Renal cortex interstitium (tissue), 11 donors: ENCODE measurements at regions not wholly inside any gene's neighbourhood (a gene's known extent, or its start where the extent isn't known, plus 50 kb on each side); places are given as distances from the start of the nearest gene placed in this dataset.

Experiments used
- DNase-seq, 11 donors: peaks; one replicate each; pipeline ENCODE4 v3.0.0-alpha.2; 2013; ENCODE audit warnings: low read depth in 9 of 11, low spot score in 4 of 11; ENCODE audit errors: extremely low read depth in 1 of 11

DNA sequence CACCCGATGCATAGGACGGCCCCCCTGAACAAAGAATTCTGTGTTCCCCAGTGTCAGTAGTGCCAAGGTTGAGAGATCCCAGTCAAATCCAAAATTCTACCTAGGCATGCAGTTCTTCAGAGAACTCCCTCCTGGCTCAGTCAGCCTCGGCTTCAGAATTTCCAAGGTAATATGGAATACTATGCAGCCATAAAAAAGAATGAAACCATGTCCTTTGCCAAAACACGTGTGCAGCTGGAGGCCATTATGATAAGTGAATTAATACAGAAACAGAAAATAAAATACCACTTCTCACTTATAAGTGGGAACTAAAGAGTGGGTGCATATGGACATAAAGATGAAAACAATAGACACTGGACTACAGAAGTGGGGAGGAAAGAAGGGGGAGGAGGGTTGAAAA, 87.1 kb upstream of the TRIO start:
- no peak for DNase-seq

DNA sequence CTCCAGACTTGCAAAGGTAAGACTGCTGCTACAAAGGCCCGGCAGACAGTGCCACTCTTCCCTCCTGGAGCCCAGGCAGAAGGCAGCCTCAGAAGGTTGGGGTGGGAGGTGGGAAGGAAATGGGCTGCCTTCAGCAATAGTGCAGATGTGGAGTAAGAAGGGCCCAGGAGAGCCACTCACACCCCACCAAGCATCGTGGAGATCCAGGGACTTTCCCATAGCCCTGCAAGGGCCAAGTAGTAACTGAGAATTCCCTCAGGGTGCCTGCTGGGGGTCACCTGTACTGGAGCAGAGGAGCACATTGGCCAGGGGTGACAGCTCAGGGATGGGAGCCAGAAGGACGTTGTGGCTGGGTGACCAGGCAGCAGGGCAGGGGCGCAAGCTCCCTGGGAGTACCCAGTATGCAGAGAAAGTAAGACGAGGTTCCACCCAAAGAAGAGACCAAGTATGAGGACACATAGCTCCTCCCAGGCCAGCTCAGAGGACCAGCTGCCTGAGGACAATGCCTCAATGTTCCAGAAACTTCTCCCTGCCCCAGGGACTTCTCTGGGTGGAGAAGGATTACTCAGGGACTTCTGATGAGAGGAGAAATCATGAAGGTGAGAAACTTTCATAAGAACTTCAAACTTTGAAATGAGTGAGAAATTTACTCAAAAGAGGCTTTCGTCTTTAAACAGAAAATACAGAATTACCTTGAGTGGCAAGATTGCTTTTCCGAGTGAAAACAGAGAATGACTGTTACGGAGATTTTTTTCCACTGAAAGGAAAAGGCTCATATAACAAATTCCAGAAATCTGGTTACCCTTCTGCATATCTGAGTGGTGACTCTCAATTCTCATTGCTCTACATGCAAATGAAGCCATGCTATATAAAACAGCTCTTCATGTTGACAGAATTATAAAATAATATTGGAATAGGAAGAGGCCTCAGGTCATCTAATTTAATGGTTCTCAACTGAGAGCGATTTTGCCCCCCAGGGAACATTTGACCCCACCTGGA, 87.9 kb upstream of the TRIO start:
- no peak for DNase-seq

DNA sequence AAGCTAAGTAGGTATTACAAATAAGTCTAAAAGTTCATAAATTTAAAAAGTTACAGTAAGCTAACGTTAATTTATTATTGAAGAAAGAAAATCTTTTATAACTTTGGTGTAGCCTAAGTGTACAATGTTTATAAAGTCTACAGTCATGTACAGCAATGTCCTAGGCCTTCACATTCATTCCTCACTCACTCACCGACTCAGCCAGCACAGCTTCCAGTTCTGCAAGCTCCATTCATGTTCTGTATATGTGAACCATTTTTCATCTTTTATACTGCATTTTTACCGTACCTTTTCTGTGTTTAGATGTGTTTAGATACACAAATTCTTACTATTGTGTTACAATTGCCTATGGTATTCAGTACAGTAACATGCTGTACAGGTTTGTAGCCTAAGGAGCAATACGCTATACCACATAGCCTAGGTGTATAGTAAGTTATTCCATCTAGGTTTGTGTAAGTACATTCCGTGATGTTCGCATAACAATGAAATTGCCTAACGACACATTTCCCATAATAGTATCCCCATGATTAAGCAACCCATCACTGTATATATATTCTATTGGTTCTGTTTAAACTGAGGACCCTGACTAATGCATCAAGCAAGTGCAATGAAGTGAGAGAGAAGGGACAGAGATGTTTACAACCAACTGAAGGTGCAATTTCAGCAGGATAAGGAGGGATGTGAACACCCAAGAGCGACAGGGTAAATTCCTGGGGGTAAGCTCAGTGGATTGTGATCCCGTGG, 88.9 kb upstream of the TRIO start:
- DNase-seq = no peak

DNA sequence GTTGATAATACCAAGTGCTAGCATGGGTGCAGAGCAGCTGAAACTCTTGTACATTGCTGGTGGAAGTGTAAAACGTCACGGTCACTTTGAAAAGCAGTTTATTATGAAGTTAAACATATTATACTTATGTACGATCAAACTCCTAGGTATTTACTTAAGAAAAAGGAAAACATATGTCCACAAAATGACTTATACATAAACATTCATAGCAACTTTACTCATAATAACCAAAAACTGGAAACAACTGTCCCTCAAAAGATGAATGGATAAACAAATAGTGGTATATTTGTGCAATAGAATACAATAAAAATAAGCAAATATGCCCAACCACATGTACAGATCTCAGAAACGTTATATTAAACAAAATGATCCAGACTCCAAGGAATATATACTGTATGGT, 92.3 kb upstream of the TRIO start:
- no peak for DNase-seq

DNA sequence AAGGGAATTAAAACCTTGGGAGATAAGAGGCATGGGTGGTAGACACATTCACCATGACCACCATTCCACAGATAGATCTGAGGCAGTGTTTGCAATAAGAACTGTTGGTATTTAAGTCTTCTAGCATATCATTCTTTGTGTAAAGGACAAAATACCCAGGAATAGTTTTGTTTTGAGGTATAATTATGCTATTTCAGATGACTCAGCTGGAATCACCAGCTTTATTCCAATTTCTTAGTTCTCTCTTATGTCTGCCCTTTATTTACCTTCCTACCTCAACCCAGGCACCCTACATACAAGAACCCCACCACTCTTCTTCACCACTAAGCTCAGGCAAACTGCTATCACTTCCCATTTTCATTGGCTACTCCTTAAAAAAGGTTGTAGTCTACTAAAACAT, 94.7 kb upstream of the TRIO start:
- no peak for DNase-seq

DNA sequence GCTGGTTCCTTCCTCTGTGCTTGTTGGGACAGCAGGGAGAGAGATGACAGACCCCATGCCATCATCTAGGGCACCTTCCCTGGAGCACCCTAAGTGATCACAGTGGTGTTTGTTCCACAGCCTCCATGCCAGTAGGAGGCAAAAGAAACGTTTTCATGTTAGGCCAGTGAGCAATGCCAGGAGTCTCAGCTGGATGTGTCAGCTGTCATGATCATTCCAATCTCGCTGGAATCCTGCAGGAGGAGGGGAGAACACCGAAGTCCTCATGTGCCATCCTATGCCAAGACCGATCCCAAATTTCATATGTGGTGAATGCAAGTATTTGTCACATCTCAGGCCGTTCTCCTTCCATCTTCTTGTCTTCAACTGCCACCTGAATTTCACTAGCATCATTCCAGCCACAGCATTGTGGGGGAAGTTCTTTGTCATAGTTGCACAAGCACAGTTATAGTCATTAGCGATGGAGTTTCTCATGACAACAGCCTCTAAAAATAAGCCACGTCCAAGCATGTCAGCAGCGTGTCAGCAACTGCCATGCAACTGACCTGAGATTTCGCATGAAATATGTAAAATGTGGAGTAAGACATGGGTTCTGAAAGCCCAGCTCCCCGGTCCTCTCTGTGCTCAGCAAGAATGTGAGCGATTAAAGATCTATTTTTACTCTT, 97.2 kb upstream of the DNAH5 start:
- no peak for DNase-seq

DNA sequence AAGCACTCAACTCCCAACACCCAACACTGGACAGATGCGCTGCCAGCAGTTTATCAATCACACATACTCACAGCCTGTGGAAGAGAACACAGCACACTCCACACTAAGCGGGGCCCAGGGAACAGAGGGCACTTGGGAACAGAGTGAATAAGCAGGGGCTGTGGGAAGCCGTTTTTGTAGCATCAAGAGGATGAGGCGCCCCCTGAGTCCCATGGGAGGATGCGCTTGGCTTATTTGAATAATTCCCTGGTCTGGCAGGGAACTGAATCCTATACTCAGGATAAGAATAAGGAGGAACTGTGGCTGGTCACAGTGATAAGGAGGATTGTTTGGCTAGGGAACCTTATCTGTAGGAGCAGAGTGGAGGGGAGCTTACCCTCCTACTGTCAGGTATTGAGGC, 96.1 kb upstream of the DNAH5 start:
- DNase-seq = no peak

DNA sequence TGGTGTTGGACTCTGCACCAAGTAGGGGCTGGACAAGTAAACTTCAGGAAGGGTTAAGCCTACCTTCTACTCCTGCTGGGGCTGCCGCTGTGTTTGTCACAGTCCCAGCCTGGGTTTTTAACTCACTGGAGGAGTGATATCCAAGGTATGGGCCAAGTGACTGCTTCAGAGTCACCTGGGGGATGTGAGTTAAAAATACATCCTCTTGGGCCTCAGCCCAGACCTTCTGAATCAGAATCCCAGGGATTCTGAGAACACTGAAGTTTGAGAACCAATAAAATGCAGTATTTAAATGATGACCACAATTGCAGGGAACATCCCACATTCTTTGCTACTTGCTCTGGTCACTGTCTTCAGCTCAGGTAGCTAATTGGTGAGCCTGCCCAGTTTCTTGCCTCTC, 95.1 kb upstream of the DNAH5 start:
- DNase-seq = no peak

DNA sequence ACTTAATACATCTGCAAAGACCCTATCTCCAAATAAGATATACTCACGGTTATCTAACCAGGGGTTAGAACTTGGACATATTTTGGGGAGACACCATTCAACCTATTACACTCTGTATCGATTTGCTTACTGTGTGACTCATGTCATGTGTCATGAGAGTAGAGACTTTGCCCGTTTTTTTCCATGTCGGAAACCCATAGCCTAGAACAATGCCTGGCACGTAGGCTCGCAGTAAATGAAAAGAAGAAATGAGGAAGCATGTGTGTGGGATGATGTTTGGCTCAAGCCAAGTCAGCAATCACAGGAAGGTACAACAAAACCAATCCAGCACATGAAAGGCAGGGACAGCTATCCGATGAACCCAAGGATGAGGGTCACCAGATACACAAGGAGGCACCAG, 94.6 kb upstream of the DNAH5 start:
- no peak for DNase-seq

DNA sequence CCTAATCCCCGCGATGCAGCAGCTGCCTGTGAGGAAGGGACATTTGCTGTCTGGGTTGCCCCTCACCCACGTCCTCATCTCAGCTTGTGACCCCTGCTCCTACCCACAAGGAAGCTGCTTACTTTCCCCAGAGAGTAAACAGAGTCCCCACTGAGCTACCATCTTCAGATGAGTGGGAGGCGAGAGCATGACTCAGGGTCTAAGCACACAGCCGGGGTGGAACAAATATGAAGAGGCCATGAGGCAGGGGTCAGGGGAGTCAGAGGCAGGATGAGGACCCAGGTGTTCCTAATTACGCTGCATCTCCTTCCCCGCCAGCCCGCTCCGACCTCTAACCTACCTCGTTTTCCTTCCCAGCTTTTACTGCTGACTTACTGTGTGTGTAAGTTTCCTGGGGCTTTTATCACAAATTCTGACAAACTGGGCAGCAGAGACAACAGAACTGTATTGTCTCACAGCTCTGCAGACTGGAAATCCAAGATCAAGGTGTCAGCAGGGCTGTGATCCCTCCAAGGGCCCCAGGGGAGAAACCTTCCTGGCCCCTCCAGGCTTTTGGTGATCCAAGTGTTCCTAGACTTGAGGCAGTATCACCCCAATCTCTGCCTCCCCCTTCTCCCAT, 94.0 kb upstream of the DNAH5 start:
- DNase-seq = no peak

DNA sequence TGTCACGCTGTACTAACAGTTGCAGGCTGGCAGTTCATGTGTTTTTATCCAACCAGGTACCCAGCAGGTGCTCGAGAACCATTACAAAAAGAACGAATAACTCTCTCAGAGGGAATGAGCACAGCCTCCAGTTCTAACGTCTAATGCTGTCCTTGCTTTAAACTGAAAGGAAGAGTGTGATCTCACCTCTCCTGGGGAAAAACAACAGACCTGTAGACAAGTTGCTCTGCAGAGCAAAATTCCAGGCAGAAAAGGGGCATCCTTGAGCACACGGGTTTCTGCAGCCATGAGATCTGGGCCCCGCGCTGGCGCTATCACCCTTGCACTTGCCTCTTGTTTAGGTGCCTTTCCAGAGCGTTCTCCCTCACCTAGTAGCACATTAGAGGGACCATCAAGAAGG, 92.5 kb upstream of the DNAH5 start:
- DNase-seq = no peak

DNA sequence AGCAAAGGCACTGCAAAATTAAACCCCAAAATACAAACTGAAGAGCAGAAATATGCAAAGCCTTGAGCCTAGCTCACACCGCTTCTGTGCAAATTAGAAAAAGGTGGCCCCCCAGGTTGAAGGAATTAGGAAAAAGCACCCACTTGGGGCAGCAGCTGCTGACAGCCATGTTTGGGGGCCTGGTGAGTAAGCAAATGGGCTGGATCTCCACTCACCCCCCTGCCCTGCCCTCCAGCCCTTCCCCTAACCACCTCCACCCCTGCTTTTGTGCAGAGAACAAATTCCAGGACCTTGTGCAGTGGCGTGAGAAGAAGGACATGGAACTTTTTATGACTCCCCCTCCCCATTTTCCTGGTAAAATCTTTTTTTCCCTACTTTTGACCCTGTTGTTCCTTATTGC, 92.0 kb upstream of the DNAH5 start:
- no peak for DNase-seq

DNA sequence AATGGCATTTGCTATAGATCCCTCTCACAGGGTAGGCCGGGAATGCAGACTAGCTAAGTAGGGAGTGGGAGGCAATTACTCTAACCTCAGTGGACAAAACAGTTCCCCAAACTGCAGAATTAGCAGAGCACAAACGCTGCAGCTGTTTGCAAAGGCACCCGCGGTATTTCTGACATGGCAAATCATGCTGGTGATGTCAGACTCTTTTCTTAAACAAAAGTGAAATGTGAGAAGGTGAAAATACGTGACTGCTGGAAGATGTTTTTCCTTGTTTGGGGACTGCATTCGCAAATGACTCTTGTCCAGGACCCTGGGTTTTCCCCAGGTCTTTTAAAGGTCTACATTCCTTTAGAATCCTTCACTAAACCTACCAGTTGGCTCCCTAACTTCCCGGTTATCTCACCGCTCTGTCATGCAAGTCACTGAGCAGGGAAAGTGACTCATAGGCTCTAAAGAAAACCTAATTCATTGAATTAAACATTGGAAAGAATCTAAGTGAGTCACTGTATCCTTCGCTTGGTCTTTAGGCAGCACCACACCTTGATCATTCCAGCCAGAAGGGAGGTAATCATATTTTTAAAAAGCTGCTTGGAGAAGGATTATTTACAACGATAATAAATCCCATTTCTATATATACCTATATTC, 91.5 kb upstream of the DNAH5 start:
- DNase-seq = peak in 9 of 11 donors; percentile 25 to 67 (median 45)

DNA sequence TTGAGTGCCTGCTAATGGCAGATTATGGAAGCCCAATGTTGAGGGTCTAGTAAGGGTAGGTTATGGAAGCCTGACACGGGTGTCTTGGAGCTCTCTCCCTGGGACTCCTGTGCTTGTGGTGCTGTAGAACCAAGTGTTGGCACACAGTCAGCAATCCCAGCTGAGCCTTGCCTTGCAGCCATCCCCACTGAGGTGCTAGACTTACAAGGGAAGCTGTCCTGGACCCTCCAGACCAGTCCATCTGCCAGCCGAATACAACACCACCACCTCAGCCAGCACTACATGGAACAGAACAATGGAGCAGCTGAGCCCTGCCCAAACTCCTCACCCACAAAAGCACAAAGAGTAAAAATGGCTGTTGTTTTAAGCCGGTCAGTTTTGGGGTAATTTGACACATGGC, 90.5 kb upstream of the DNAH5 start:
- no peak for DNase-seq

DNA sequence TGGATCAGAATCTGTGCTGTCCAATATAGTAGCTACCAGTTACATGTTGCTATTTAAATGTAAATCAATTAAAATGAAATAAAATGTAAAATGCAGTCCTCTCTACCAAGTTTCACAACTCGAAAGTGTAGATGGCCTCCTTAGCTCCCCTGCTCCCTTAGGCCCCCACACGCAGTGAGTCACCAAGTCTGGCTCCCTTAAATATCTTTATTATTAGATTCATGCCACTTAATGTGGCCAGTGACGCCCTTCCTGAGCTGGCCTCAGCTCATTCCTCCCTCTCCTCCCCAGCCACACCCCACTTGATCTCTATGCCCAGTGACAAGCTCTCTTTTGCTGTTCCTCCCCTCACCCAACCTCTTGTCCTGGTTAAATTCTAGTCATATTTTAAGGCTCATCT, 88.4 kb upstream of the DNAH5 start:
- DNase-seq = no peak

DNA sequence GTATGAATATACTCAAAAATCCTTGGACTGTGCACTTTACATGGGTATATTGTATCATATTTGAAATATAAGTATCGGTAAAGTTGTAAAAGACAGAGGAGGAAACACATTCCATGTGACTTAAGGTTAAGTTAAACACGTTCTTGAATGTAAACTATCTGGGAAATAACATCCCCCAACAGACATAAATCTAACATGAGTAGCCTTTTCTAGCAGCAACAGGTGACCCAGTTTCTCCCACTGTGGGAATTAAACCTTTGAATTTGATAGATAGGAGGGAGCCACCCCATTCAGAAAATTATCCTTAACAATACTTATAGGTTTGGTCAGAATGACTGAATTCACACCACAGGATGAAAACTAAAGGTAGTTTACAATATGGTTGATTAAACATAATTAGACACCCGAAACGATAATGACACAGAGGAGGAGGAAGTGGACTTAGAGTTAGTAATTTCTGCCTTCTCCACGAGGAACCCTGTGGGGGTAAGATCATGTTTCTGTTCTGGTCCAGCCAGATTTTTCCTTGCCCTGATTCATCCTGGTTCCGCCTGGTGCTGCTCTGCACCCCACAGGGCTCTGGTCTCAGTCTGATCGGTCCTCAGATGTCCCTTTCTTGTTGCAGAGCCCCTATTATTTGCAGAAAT, 84.6 kb upstream of the DNAH5 start:
- no peak for DNase-seq

DNA sequence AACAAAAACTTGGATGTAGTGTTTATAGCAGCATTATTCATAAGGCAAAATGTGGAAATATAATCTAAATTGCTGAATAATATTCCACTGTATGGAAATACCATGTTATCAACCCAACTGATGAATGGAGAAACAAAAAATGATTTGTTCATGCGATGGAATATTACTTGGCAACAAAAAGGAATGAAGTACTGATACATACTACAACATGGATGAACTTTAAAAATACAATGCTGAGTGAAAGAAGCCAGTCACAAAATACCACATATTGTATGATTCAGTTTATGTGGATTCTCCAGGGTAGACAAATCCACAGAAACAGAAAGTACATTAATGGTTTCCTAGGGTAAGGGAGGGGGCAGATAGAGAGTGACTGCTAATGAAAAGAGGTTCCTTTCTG, 83.7 kb upstream of the DNAH5 start:
- no peak for DNase-seq

DNA sequence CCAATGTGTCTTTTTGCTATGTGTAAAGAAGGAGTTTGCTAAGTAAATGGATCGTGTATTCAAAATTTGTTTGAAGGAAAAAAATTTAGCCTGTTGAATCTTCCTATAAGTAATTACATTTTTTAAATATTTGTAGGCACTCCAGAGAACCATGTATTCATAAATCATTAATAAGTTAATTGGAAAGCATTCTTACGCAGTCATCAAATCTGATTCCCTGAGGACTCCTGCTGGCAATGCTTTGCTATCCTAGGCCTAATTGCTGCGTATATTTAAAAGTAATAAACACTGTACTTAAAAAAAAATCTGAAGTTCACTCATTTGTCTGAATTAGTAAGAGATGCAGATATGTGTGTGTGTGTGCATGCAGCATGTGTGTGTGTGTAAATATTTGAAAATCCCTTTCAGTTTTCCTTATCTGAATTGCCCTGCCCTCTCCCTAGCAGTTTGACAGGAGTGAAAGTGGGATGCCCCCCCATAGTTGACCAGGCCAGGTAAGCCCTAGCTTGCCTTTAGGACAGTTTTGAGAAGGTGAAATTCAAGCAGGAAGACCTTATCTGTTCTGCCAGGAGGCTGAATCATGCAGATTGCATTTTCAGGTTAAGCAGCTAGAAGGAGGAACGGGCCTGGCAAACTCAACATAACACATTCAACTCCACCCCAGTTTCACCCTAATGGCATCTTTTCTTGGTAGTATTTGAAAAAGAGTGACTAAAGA, 81.2 kb upstream of the DNAH5 start:
- no peak for DNase-seq
